ENCODE measurements at regions not wholly inside any gene's neighbourhood (a gene's known extent, or its start where the extent isn't known, plus 50 kb on each side); places are given as distances from the start of the nearest gene placed in this dataset.

DNA sequence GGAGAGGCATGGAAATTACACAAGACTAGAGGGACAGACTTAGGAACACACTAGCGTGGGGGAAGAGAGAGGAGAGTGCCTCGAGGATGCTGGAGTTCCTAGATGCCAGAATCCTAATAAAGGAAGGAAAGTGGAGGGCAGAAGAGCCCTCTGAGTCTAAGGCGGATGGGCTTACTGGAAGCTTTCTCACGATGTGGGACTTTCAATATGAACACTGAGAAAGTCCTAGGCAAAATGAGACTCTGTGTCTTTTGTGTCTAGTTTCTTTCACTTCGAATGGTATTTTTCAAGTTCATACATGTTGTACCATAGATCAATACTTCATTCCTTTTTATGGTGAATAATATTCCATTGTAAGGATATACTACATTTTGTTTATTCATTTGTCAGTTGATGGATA is 239.4 kb downstream of the NSG2 start:
- TF ChIP-seq, protein P1, sequence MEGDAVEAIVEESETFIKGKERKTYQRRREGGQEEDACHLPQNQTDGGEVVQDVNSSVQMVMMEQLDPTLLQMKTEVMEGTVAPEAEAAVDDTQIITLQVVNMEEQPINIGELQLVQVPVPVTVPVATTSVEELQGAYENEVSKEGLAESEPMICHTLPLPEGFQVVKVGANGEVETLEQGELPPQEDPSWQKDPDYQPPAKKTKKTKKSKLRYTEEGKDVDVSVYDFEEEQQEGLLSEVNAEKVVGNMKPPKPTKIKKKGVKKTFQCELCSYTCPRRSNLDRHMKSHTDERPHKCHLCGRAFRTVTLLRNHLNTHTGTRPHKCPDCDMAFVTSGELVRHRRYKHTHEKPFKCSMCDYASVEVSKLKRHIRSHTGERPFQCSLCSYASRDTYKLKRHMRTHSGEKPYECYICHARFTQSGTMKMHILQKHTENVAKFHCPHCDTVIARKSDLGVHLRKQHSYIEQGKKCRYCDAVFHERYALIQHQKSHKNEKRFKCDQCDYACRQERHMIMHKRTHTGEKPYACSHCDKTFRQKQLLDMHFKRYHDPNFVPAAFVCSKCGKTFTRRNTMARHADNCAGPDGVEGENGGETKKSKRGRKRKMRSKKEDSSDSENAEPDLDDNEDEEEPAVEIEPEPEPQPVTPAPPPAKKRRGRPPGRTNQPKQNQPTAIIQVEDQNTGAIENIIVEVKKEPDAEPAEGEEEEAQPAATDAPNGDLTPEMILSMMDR (IDR thresholded peaks at IDR 0.05): no peak
- TF ChIP-seq EZH2phosphoT487 (IDR thresholded peaks at IDR 0.05) (no peak), EZH2 (IDR thresholded peaks at IDR 0.05) (no peak)

Measured in neural progenitor cell (in vitro differentiated cells).